ENCODE measurements at regions not wholly inside any gene's neighbourhood (a gene's known extent, or its start where the extent isn't known, plus 50 kb on each side); places are given as distances from the start of the nearest gene placed in this dataset.

DNA sequence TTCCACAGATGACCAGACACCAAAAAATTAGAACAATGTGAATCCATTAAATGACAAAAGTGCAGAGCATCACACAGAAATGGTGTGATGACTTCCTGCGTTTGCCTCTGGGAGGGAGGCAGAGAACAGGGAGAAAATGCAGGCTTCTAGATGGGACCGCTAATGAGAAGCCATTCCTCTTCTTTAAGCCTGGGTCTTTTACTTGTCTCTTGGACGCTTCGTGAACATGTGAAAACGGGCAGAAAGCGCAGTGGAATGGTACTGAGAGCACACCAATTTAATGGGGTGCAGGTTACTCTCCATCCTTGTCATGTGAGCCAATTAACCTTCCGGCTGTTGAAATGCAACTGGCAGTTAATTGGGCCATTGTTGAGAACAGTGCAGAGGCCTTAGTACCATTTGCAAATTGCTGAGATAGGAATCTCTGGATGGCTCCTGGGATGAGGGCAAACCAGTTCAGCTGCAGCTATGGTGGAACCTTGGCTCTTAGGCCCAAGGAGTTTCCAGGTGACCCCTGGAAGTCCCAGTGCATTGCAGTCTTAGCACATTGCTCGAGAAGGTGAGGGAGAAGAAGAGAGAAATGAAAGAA lies 210.4 kb upstream of the CXCR4 start:
- DNase-seq (ENCODE audit: low read depth) = no peak
- in situ Hi-C loops (cut with HindIII; ENCODE audit: low sequenced_read_pairs) = no loop called here
- no peak overlapping the region for H3K4me3 ChIP-seq (ENCODE audit: low read depth, low read length)
- TF ChIP-seq, protein P1, sequence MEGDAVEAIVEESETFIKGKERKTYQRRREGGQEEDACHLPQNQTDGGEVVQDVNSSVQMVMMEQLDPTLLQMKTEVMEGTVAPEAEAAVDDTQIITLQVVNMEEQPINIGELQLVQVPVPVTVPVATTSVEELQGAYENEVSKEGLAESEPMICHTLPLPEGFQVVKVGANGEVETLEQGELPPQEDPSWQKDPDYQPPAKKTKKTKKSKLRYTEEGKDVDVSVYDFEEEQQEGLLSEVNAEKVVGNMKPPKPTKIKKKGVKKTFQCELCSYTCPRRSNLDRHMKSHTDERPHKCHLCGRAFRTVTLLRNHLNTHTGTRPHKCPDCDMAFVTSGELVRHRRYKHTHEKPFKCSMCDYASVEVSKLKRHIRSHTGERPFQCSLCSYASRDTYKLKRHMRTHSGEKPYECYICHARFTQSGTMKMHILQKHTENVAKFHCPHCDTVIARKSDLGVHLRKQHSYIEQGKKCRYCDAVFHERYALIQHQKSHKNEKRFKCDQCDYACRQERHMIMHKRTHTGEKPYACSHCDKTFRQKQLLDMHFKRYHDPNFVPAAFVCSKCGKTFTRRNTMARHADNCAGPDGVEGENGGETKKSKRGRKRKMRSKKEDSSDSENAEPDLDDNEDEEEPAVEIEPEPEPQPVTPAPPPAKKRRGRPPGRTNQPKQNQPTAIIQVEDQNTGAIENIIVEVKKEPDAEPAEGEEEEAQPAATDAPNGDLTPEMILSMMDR (IDR thresholded peaks at IDR 0.05; ENCODE audit: low read depth, low read length, missing control alignments) = no peak

DNA sequence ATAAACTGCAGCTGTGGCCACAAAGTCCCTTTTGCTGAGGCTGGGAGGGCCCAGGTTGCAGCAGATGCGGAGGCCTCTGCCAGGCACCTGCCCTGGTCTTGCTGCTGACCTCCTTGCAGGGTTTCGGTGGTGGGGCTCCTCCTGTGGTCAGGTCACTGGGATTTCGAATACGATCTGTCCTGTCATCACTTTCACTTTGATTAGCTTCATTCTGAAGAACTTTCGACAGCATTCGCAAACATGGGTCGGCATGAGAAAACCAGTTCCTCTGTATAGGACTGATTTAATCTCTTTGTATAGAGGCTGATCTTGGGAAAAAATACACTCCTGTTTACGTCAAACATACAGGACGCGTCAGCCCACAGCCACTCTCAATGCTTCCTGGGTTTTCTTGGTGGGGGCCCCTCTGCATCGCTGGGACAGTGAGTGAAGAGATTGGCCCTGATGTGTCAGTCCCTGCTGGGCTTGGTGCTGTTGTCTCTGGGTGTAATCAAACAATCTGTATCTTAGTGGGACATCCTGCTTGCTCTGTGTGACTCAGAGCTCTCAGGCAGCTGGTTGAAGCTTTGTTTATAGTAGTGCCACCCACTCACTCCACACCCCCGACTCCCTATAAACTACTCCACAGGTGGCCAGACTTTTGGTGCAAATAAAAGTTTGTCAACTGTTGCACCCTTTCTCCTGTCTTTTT lies 209.4 kb upstream of the CXCR4 start:
- TF ChIP-seq, protein P1 (IDR thresholded peaks at IDR 0.05; ENCODE audit: low read depth, low read length, missing control alignments) = no peak
- in situ Hi-C loops (cut with HindIII; ENCODE audit: low sequenced_read_pairs) = no loop called here
- no peak for DNase-seq (ENCODE audit: low read depth)
- H3K4me3 ChIP-seq (ENCODE audit: low read depth, low read length) = no peak overlapping the region

DNA sequence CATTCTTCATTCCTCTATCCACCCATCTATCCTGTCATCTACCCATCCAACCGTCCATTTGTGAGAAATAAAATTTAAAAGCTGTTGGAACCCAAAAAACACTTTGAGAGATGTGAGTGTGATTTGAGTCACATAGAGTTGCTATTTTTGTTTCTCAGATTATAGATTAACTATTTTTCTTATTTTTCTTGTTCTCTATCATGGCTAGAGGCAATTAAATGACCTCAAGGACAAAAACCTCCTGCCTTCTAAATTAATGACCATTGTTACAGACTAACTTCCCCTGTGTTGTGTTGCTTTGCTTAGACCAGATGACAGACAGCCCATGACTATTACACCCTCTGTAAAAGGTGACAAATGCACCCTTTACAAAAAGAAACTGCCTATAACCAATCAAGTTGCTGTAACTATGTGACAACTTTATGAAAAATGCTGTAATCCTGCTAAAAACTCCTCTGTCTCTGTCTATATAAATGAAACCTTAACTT lies 207.9 kb upstream of the CXCR4 start:
- in situ Hi-C loops (cut with HindIII; ENCODE audit: low sequenced_read_pairs) = no loop called here
- H3K4me3 ChIP-seq (ENCODE audit: low read depth, low read length) = no peak overlapping the region
- DNase-seq (ENCODE audit: low read depth) = no peak
- TF ChIP-seq, protein P1 (IDR thresholded peaks at IDR 0.05; ENCODE audit: low read depth, low read length, missing control alignments) = no peak

DNA sequence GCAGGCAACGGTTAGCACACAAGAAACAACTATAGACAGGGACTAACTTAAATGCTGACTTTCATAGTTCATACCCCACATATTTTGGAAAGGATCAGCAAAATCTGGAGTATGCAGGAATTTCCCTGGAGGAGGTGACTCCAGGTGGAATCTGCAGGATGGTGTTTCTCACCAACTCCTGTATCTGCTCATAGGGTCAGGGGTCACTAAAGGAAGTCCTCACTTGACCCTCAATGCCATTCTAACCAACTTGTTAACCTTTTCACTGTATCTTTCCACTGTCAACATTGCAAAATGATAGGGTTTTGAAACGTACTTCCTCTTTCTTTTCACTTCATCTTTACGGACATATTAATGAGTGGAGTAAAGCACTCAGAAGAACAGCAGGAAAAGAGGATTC lies 207.0 kb upstream of the CXCR4 start:
- TF ChIP-seq, protein P1 (IDR thresholded peaks at IDR 0.05; ENCODE audit: low read depth, low read length, missing control alignments) = no peak
- no peak for DNase-seq (ENCODE audit: low read depth)
- no peak overlapping the region for H3K4me3 ChIP-seq (ENCODE audit: low read depth, low read length)
- in situ Hi-C loops (cut with HindIII; ENCODE audit: low sequenced_read_pairs) = no loop called here

DNA sequence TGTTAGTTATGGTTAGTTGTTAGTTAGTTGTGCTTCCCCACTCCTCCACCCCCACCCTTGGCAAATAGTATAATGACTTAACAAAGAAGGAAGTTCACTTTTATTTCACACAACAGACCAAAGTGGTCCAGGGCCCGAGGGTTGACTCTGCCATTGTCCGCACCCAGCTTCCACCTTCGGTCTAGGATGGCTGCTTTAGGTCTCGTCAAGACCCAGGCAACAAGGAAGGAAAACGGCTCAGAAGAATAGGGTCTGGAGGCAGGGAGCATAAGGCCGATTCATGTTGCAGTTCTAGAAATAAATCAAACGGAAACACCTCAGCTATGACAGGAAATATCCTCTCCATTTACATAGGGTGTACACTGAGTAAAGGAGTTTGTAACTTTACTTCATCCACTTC lies 206.0 kb upstream of the CXCR4 start:
- DNase-seq (ENCODE audit: low read depth) = no peak
- TF ChIP-seq, protein P1 (IDR thresholded peaks at IDR 0.05; ENCODE audit: low read depth, low read length, missing control alignments) = no peak
- in situ Hi-C loops (cut with HindIII; ENCODE audit: low sequenced_read_pairs) = no loop called here
- H3K4me3 ChIP-seq (ENCODE audit: low read depth, low read length) = no peak overlapping the region

DNA sequence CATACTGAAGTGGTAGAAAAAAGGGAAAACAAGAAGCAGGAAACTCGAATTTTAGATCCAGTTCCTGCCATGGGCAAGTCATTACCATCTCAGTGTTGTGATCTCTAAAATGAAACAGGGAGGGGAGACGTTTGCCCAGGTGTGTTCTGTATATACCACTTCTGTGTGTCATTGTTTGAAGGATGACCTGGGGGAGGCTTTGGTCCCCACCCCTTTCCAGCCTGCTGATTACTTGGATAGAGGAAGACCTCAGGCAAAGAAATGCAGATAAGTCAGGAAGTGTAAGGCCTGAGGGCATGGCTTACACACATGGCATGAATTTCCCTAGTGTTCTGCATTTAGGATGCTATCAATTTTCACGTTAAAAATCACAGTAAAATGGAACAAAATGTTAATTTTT lies 205.2 kb upstream of the CXCR4 start:
- TF ChIP-seq, protein P1 (IDR thresholded peaks at IDR 0.05; ENCODE audit: low read depth, low read length, missing control alignments) = no peak
- no peak overlapping the region for H3K4me3 ChIP-seq (ENCODE audit: low read depth, low read length)
- no peak for DNase-seq (ENCODE audit: low read depth)
- in situ Hi-C loops (cut with HindIII; ENCODE audit: low sequenced_read_pairs) = no loop called here

All from astrocyte of the cerebellum (primary cell).